AG20443 (cell line): ENCODE measurements at regions not wholly inside any gene's neighbourhood (a gene's known extent, or its start where the extent isn't known, plus 50 kb on each side); places are given as distances from the start of the nearest gene placed in this dataset.

Experiments used
- DNase-seq: peaks from one replicate; pipeline ENCODE4 v3.0.0; 2012; ENCODE audit warnings: low spot score, mixed read lengths

- no peak for DNase-seq
Observed at GRCh38 chr11:130640526-130640925, 192.1 kb downstream of the ADAMTS15 start.

- no peak for DNase-seq
Observed at GRCh38 chr11:130641876-130642275, 193.4 kb downstream of the ADAMTS15 start.

- DNase-seq = no peak
Observed at GRCh38 chr11:130642994-130643393, 194.5 kb downstream of the ADAMTS15 start.

- DNase-seq = no peak
Observed at GRCh38 chr11:130644187-130644586, 195.7 kb downstream of the ADAMTS15 start.

GRCh38 chr11:130645164-130645842, 196.9 kb downstream of the ADAMTS15 start:
- no peak for DNase-seq

GRCh38 chr11:130645843-130646197, 197.4 kb downstream of the ADAMTS15 start:
- no peak for DNase-seq

- no peak for DNase-seq
Observed at GRCh38 chr11:130646881-130647280, 198.4 kb downstream of the ADAMTS15 start.

- no peak for DNase-seq
Observed at GRCh38 chr11:130647371-130647770, 198.9 kb downstream of the ADAMTS15 start.

- DNase-seq = no peak
Observed at GRCh38 chr11:130649801-130650200, 201.4 kb downstream of the ADAMTS15 start.

- peak; percentile 42 for DNase-seq
Observed at GRCh38 chr11:130650456-130651030, 202.1 kb downstream of the ADAMTS15 start.

- DNase-seq = no peak
Observed at GRCh38 chr11:130651066-130651855, 202.8 kb downstream of the ADAMTS15 start.

- peak; percentile 79 for DNase-seq
Observed at GRCh38 chr11:130652671-130653335, 204.4 kb downstream of the ADAMTS15 start.

GRCh38 chr11:130653838-130654636, 205.6 kb downstream of the ADAMTS15 start:
- DNase-seq = peak; percentile 86

- no peak for DNase-seq
Observed at GRCh38 chr11:130655300-130655699, 206.9 kb downstream of the ADAMTS15 start.

- DNase-seq = peak; percentile 50
Observed at GRCh38 chr11:130666781-130667251, 218.4 kb downstream of the ADAMTS15 start.

- no peak for DNase-seq
Observed at GRCh38 chr11:130668751-130669150, 220.3 kb downstream of the ADAMTS15 start.

- DNase-seq = no peak
Observed at GRCh38 chr11:130670200-130670599, 221.8 kb downstream of the ADAMTS15 start.

GRCh38 chr11:130671801-130672700, 223.6 kb downstream of the ADAMTS15 start:
- peak; percentile 80 for DNase-seq

- DNase-seq = no peak
Observed at GRCh38 chr11:130672911-130673310, 224.5 kb downstream of the ADAMTS15 start.

- no peak for DNase-seq
Observed at GRCh38 chr11:130673698-130674097, 225.3 kb downstream of the ADAMTS15 start.
